Sigmoid colon (tissue), 6 donors: ENCODE measurements at regions not wholly inside any gene's neighbourhood (a gene's known extent, or its start where the extent isn't known, plus 50 kb on each side); places are given as distances from the start of the nearest gene placed in this dataset.

Source experiments
- DNase-seq: peaks from one replicate; pipeline ENCODE4 v3.0.0-alpha.2; 2019
- H3K27ac ChIP-seq, 4 donors: fragments of 200-600 bp; sonication (generic); one replicate each; pipeline ENCODE4 v1.5.1; 2016 to 2019; ENCODE audit warnings: mild to moderate bottlenecking in 1 of 4
- H3K27me3 ChIP-seq, 3 donors: fragments of 200-600 bp; sonication (generic); one replicate each; pipeline ENCODE4 v1.5.1; 2019; ENCODE audit warnings: mild to moderate bottlenecking in 1 of 3
- H3K36me3 ChIP-seq, 4 donors: fragments of 200-600 bp; sonication (generic); one replicate each; pipeline ENCODE4 v1.5.1; 2016 to 2019
- H3K4me1 ChIP-seq, 4 donors: fragments of 200-600 bp; sonication (generic); one replicate each; pipeline ENCODE4 v1.5.1; 2017 to 2019
- H3K4me3 ChIP-seq, 4 donors: fragments of 200-600 bp; sonication (generic); one replicate each; pipeline ENCODE4 v1.5.1; 2017 to 2019; ENCODE audit warnings: mild to moderate bottlenecking in 2 of 4, moderate library complexity in 1 of 4
- H3K9me3 ChIP-seq, 4 donors: fragments of 200-600 bp in 3 of 4; sonication (generic) in 3 of 4; one replicate each; pipeline versions ENCODE4 v1.5.1 to v1.6.1; 2013 to 2019
- CTCF ChIP-seq, 4 experiments: fragments of 450-650 bp in 3 of 4; fragments of 200-600 bp in 1 of 4; IDR thresholded peaks; one replicate each; pipeline ENCODE4 v1.5.1; 2016 to 2019; ENCODE audit warnings: antibody characterized with exemption in 4 of 4, mild to moderate bottlenecking in 3 of 4, moderate library complexity in 2 of 4
- EP300 ChIP-seq, 4 donors: sonication (generic); formaldehyde crosslinking; IDR thresholded peaks; one replicate each; pipeline ENCODE4 v1.6.1; 2017; ENCODE audit warnings: antibody characterized with exemption in 4 of 4
- POLR2A ChIP-seq, 2 donors: fragments of 450-650 bp; IDR thresholded peaks; one replicate each; pipeline ENCODE4 v1.6.1; 2016; ENCODE audit warnings: antibody characterized with exemption in 2 of 2, mild to moderate bottlenecking in 2 of 2, moderate library complexity in 2 of 2
- POLR2AphosphoS5 ChIP-seq, 4 donors: sonication (generic); formaldehyde crosslinking; IDR thresholded peaks; one replicate each; pipeline ENCODE4 v1.6.1; 2017; ENCODE audit warnings: antibody characterized with exemption in 4 of 4
- WGBS, 2 donors: extraction: QIAGEN DNeasy Blood & Tissue Kit; methylation state at CpG; one replicate each; pipeline ENCODE4 v1.1.7; 2013; 5-methylcytosine and 5-hydroxymethylcytosine counted together
- intact Hi-C: fragments of 100-400 bp; cut with DNase I; formaldehyde crosslinking; loops from one replicate; pipeline ENCODE4 v1.15.1; 2023
- donor health status: healthy with polysubstance abuse.
- donor health status: healthy.

DNA sequence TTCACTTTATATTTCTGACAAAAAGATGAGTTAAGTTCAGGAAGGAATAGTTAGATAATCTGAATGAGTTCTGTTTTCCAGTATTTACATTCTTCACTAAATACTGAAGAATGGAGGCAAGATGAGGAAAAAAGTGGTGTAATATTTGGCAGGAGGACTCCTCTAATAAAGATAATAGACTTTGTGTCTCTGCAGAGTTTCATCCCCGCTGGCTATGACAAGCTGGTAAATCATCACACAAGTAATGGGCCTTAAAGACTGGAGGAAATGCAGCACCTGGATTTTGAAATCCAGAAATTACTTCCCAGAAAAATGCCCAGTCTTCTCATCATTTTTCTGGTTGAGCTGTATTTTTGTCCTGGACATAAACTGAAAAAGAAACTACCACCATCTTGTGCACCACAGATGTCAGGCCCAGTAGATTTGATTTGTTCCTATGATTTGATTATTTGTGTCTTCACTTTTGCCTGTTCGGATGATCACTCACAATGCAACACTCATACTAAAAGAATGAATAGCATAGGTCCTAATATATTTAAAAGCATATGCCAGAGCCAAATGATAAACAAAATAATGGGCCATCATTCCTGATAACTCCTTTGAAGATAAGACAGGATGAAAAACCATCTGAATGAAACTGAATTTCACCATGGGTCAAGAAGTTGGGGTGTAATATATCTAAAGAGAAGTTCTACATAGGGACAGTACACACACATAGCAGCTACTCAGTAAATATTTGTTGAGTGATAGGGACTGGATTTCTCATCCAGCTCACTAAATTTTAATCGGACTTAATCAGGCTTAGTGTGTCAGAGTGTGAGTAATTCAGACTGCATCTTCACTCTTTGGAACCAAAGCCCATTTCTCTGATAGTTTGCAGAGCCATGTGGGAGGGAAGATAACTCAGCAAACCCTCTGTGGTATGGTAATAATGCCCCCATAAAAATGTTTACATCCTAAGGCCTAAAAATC is 200.5 kb downstream of the HINT1 start:
- Histone ChIP-seq H3K27me3 (no peaks in the 10 kb centered on the region), H3K4me1 (peaks cover 0 to 22% (median 9%) of the 10 kb centered on the region in 4 donors), H3K27ac (peak overlapping the region in 2 of 4 donors; percentile 3 to 32), H3K36me3 (no peaks in the 10 kb centered on the region), H3K9me3 (no peaks in the 10 kb centered on the region), H3K4me3 (no peak overlapping the region)
- no peak for DNase-seq
- 63 to 80% methylated on average over 3 of the region's 3 CpGs for WGBS, 2 donors
- TF ChIP-seq POLR2AphosphoS5 (IDR thresholded peaks at IDR 0.05) (peak in 3 of 4 donors; percentile 56 to 81 (median 75)), CTCF (IDR thresholded peaks at IDR 0.05) (no peak)
- intact Hi-C loops, result no loop called here

GRCh38 chr5:130963798-130964197 is 201.3 kb downstream of the HINT1 start:
- WGBS, 2 donors, result 49 to 95% methylated on average over 1 of the region's 1 CpG
- Histone ChIP-seq H3K36me3 (no peaks in the 10 kb centered on the region), H3K9me3 (no peaks in the 10 kb centered on the region), H3K27ac (no peak overlapping the region), H3K4me3 (no peak overlapping the region), H3K4me1 (peaks cover 0 to 22% (median 9%) of the 10 kb centered on the region in 4 donors), H3K27me3 (no peaks in the 10 kb centered on the region)
- no peak for TF ChIP-seq CTCF (IDR thresholded peaks at IDR 0.05)
- no peak for DNase-seq
- intact Hi-C loops, result no loop called here

GRCh38 chr5:130957151-130957550 is 207.9 kb downstream of the HINT1 start:
- H3K9me3 ChIP-seq, result peaks cover 0 to 2% (median 0%) of the 10 kb centered on the region in 4 donors
- no peaks in the 10 kb centered on the region for H3K36me3 ChIP-seq
- H3K27me3 ChIP-seq, result no peaks in the 10 kb centered on the region
- TF ChIP-seq EP300 (IDR thresholded peaks at IDR 0.05) (no peak), POLR2AphosphoS5 (IDR thresholded peaks at IDR 0.05) (no peak), CTCF (IDR thresholded peaks at IDR 0.05) (no peak), POLR2A (IDR thresholded peaks at IDR 0.05) (no peak)
- DNase-seq, result no peak
- no peaks in the 10 kb centered on the region for H3K4me1 ChIP-seq
- 79 to 94% methylated on average over 1 of the region's 1 CpG for WGBS, 2 donors
- no peak overlapping the region for H3K4me3 ChIP-seq
- intact Hi-C loops, result no loop called here
- no peak overlapping the region for H3K27ac ChIP-seq

- Histone ChIP-seq H3K27ac (no peak overlapping the region), H3K9me3 (peaks cover 0 to 2% (median 0%) of the 10 kb centered on the region in 4 donors), H3K36me3 (no peaks in the 10 kb centered on the region), H3K27me3 (no peaks in the 10 kb centered on the region), H3K4me3 (no peak overlapping the region), H3K4me1 (no peaks in the 10 kb centered on the region)
- DNase-seq, result no peak
- TF ChIP-seq POLR2AphosphoS5 (IDR thresholded peaks at IDR 0.05) (no peak), CTCF (IDR thresholded peaks at IDR 0.05) (no peak), POLR2A (IDR thresholded peaks at IDR 0.05) (no peak), EP300 (IDR thresholded peaks at IDR 0.05) (no peak)
- intact Hi-C loops, result no loop called here
These were observed 210.0 kb downstream of the HINT1 start for GRCh38 chr5:130955041-130955440.
